ENCODE measurements at regions not wholly inside any gene's neighbourhood (a gene's known extent, or its start where the extent isn't known, plus 50 kb on each side); places are given as distances from the start of the nearest gene placed in this dataset.
"Not testable (repeated sequence)": the region's sequence is repeated elsewhere in the genome, so short reads cannot be mapped to it uniquely, and the experiment has no call there.

DNA sequence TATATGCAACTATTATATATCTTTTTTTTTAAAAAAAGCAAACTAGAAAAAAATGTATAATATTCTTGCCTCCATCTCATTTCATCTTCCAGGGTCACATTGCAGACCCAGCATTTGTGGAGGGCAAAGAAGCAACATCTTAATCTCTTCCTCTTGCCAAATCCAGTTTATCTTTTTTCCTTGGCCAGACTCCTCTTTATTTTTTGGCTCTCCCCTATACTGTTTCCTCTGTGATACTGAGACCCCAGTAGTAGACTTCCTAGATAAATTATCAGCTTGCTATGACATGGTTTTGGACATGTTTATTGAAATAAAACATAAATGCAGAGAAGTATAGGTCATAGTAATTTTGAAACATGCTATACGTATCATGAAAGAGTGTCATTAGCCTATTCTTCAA lies 303.8 kb upstream of the DDHD1 start:
- no peak for DNase-seq

DNA sequence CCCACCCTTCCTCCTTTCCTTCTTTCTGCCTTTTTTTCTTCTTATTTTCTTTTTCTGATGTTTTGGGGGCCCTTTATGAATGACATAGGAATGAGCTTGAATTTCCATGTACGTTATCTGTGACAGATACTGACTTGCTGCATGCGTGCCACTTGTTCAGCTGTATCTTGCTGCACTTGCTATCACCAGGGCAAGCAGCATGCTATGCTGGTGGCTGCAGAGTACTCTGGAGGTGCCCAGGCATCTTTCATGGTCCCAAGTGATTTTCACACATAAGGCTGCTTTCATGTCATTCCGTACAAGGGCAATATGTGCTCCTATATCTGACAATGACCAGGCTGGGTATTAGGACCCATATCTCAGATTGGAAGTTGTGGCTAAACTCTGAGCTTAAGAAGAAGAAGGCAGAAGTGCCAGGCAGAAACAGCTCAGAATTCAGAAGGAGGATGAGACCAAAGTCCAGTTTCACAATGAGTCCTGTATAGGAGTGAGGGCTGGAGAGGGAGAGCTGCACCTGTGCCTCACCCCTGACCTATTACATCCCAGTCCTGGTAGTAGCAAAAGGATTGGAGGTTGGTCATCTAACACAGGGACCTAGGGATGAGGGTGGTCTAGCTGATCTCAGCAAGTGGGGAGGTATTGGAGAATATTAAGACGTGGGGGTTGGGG lies 299.0 kb upstream of the DDHD1 start:
- DNase-seq, result no peak

DNA sequence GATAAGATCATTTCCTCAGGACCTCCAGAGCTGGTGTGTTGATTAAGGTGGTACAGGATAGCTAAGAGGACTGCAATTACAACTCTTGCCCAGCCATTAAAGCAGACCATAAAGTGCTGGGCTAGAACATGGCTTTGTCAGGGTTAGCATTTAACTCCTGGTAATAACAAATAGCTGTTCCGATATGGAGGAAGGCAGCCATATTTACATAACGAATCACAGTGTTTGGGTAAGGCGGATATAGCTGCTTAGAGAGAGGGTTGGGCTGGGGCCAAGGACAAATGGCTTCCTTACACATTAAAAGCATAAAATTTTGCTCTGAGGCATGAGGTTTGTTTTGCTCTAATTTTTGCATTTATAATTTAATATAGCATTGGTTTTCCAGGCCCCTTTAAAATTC lies 297.7 kb upstream of the DDHD1 start:
- no peak for DNase-seq

DNA sequence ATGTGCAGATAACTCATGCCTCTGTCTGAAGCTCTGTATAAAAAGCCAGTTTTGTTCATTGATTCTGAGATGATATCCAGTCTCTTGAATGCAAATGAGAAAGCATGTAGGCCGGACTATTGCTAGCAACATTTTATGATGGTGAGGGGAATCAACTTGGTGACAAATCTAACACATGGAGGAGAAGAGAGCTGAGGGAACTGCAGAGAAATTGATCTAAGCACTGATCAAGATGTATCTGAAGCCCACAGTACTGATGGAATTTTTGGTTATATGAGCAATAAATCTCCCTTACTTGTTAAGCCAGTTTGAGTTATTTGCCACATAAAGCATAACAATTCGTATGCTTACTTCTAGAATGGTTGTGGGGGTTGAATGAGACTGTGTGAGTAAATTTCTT lies 295.6 kb upstream of the DDHD1 start:
- DNase-seq, result no peak

DNA sequence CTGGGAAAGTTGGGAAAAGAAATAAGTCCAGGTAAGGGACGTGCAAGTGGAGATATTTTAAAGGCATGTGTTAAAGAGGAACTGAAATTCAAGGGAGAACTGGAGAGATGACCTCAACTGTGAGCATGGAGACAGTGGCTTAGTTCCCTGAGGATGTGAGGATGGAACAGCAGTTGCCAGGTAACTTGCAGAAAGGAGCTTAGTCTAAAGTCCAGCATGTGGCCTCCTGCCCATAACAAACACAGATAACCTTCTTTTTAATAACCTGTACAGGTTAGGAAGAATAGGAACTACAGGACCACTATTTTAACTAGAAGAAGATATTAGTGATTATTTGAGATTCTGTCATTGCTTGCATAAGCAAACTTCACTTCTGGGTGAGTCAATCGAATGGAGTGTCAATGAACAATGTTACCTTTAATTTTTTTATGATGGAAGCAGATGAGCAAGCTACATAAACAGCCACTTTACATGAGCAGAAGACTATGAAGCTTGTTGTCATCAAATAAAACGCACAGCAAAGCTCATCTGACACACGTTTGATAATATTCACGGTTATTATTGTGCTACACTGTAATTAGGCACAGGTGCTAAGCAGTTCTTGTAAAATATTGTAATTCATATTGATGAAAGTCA lies 291.7 kb upstream of the DDHD1 start:
- DNase-seq, result no peak

DNA sequence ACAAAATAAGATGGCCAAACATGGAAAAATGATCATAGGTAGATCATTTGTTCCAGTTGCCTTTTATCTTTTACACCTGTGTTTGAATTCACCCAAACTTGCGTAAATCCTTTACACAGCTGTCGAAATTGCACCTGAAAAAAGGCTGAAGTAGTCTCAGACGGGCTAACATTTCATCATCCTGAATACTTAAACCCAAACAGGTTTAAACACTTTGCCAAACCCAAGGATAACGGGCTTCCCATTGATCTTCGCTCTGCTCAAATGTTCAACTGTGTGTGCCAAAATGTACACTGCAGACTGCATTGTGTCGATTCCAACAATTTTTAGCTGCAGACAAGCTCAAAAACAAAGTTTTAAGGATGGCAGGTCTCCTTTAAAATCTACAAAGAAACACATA lies 288.7 kb upstream of the DDHD1 start:
- no peak for DNase-seq

DNA sequence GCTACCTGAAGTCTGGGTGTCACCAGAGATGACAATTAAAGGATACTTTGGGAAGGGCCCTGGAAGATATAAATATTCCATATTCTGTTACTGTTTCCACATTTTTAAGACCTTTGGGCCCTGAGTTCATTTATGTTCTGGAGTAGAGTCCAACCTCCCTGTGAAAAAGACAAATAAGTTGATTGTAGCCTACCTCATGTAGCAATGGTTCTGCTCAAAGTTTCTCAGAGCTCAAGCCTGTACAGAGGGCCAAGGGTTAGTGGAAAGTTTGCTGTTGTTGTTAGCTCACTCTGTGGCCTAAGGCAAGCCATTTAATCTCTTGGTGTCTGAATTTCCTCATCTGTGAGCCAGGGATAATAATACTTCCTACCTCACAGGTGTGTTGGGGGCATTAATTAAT lies 284.7 kb upstream of the DDHD1 start:
- no peak for DNase-seq

DNA sequence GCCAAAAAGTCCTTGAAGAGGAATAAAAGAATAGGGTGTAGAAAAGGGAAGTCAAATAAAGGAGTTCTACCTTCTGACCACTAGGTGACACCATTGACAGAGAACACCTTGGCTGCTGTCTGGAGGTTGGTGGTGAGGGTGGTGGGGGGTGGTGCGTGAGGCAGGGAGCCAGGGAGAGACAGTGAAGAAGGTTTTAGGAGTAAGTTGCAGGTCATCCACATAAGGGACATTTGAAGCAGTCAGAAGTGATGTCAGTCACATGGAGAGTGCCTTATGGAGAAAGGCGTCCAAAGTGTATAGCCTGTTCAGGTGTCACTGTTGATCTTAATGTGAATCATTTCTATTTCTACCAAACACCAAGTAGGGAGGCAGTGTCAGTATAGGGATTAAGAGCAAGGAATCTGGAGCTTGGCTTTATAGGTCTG lies 279.3 kb upstream of the DDHD1 start:
- DNase-seq, result peak; percentile 61

DNA sequence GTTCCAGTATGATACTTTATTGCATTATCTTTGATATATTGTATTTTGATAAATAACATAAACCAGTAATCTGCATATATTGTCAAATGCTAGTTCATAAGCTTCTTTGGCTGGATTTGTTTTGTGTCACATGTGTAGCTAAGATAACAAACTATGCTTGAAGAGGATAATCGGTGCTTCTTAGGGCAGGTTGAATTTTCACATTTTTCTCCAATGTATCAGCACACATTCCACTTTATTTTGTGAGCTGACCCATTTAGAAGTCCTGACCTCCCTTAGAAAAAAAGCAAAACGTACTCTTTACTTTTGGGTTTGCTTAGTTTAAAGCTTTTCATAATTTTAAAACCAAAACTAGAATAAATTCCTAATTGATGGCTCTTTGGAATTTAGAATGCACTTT lies 277.7 kb upstream of the DDHD1 start:
- DNase-seq, result no peak

DNA sequence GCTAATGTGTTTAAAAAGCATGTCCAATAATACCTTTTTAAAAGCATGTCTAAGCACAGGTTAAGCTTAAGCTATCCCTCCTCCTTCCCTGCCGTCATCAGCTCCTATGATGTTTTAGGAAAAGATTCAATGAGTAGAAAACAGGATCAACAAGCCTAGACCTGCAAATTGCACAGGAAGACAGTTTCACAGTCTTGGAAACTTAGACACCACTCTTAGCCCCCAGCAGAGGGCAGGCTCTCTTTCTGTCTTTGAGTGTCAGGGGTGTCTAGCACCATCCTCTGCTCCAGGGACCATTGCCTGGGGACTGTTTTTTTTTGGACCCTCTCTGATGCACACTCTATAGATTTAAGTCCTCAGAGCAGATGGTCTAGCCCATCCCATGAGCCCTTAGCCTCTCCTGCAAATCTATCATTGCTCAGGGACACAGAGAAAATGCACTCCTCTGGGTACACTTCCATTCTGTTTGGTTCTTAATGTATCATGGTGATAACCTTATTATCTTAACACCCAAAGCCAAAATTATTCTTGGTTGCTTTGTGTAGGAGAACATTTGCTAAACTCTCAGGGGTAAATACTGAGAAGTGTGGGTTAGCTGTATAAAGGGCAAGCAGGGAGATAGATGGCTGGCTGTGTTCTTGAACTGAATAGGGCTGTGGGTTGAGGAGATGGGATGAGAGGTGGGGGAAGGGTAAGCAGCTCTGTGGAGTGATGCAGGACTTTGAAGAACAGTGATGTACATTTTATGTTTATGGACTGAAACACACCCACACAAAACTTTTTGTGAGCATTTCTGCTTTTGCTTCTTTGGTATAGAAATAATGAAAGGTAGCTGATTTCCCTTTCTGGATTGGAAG lies 259.9 kb upstream of the DDHD1 start:
- DNase-seq, result peak; percentile 27

DNA sequence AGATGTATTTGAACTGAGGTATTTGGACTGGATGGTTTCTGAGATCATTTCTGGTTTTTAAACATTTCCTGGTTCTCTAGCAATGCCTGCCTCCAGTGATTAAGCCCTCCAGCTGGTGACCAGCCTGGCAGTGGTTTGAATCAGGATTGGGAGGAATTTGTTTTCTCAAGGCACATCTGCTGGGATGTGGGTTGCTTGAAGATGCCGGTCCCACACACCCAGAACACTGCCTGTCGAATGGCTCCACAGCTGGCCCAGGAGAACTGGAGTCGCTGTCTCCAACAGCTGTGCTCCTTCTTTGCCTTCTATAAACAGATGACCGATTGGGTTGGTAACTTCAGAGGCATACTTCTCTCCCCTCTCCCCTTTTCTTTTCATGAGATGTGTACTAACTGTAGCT lies 258.0 kb upstream of the DDHD1 start:
- no peak for DNase-seq

DNA sequence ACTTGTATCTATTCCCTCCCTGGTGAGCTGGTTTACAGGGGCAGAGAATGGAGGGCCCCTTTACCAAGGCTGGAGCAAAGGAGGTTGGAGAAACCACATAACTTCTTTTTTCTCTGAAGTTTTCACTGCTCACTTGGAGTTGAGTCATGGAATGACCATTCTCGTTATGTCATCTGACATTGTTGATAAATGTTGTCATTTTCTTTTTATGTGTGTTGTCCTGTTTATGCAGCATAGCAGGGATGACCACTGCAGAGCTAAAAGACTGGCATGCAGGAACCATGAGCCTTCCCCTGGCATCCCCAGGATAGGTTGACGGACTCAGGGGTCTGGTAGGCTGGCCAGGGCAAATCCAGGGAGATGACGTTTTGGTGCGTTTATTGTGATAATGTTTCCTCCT lies 256.8 kb upstream of the DDHD1 start:
- no peak for DNase-seq

DNA sequence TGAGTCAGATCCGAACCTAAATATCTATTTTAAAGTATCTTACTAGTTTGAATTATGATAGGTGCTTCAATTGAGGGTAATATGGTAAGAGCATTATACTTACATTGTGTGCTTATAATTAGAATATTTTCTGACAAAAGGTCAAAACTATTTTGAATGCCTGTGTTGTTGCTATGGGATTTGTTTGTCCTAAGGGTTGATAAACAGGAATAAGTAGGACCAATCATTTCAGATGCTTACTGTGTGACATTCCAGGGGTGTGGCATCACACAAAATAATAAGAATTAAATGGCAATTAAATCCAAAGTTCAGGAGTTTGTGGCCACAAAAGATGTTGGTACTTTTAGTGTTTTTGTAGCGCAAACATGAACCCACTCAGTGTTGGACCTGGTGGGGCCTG lies 256.2 kb upstream of the DDHD1 start:
- DNase-seq, result no peak

DNA sequence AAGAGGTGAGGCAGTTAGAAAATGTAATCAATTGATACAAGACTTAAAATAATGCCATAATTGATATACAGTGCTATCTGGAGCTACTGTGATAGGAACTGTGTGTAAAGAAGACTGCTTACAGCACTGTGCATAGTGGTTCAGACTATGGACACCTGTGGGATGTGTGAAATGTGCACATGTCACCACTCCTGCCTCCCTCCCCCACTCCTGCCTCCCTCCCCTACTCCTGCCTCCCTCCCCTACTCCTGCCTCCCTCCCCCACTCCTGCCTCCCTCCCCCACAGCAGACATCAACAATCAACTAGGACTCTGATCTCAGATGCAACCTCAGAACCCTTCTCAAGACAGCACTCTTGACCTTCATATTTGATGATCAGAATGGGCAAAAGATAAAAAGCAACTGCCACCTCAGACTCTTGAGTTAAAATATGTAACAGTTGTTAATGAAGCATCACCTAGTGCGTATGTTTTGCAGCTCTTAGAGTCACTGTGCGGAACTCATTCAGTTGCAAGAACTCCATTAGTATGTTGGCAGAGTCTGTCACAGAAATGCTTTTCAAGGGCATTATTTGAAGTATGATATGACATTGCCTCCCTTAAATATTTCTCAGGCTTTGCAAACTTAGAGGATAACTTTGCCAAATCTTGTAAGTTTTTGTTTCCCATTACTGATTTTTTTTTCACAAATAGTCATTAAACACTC lies 255.2 kb upstream of the DDHD1 start:
- DNase-seq, result no peak

DNA sequence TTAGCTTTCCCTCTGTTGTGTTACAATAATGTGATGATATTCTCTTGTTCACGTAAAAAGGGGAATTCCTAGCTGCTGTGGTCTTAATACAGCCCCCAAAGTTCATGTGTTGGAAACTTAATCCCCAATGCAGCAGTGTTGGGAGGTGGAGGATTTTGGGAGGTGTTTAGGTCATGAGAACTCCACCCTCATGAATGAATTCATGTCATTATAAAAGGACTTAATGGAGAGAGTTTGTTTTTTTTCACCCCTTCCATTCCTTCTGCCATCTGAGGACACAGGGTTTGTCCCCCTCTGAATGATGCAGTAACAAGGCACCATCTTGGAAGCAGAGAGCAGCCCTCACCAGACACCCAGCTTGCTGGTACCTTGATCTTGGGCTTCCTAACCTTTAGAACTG lies 253.4 kb upstream of the DDHD1 start:
- no peak for DNase-seq

DNA sequence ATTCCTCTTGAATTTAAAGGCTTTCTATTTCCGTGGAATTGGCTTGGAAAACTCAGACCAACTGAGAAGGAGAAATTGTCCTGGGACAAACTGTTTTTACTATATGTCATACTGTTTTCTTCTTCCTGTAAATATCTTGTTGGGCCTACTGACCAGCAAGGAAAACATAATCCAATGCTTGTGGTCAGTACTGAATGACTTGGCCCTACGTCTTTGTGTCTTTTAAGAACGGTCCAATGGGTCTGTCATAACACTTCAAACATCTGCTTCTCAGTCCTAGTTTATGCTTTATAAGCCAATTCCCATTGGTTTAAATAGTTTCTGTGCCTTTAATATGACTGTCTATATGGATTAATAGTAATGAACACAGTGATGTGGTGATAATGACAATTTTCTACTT lies 248.5 kb upstream of the DDHD1 start:
- DNase-seq, result no peak

DNA sequence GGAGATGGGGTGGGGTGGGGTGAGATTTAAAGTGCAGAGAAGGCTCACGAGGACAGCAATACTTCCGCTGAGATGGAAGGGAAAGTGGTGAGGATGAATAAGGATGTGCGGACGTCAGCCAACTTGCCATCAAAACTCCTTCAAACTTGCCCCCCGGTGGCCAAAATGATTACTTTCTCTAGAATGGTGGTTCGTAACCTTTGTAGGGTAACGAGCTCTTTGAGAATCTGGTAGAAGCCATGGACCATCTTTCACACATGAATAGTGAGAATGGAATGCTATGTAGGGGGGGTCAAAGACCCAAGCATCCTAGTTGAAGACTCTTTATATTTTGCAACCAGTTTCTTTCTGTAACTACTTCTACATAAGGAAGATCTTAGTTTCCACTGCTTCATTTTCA lies 245.9 kb upstream of the DDHD1 start:
- no peak for DNase-seq

DNA sequence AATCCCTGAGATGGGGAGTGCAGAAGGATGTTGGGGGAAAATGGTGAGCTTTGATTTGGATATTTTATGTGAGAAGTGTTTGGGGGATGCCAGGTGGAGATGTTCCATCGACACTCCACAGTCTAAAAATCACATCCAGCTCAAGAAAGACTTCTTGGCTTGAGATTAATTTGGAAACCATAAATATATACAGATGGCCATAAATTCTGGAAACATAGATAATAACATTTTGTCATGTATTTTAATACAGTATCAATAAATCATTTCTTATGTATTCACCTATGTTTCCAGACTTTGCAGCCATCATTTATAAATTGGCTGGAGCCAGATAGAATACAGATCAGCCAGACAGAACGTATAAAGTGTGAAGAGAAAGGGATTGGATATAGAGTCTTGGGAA lies 245.5 kb upstream of the DDHD1 start:
- DNase-seq, result no peak

DNA sequence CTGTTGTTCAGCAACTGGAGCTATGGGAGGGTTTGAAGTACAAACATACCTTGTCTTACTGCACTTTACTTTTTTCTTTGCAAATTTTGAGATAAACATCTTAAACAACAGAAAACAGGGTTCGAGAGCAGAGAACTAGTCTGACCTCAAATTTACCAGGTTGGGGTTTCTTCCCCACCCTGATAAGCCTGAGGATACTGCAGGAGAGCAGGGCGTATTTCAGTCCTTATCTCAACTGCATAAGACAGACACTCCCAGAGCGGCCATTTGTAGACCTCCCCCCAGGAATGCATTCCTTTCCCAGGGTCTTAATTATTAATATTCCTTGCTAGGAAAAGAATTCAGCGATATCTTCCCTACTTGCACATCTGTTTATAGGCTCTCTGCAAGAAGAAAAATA lies 242.1 kb upstream of the DDHD1 start:
- not testable (repeated sequence) for DNase-seq

DNA sequence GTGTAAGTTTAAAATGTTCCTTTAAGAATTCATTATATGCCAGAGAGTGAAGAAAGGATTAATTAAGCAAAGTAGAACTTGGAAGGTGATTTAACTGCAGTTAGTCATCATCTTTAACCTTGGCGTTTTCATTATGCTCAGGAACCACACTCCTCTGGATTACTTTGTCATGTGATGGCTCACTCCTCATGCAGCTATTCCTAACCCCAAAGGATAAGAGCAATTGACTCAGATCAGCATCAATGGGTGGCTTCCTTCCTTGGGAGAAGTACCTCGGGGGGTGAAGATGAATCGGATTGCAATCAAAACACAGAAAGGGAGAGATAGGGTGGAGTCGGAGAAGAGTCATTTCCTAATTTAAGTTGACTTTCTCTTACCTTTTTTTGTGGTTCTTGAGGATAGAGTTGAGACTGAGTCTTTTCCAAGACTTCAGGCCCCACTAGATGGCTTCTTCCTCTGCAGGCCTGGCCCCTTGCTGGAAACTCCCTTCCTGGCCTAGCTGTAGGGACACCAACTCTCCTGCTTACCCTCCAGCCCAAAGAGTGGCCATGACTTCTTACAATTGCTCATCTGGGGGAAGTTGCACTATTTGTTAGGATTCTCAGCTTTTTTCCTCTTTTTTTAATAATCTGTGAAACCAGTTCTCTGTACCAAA lies 238.6 kb upstream of the DDHD1 start:
- DNase-seq, result no peak

DNA sequence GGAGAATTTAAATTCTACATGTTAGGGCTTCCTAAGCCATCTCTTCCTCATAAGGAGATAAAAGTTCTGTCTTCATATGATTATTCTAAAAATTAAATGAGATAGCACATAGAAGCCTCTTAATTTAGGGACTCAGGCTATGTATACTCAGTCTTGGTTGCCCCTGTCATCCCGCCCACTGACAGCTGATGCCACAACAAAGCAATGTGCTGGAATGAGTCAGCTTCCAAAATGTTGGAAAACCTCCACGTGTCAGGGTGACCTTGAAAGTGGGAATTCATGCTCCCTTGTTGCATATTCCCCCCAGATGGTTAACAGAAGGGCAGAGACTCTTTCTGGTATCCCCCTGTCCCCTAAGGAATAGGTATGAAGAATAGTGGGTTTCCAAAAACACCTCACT lies 238.0 kb upstream of the DDHD1 start:
- DNase-seq, result no peak

DNA sequence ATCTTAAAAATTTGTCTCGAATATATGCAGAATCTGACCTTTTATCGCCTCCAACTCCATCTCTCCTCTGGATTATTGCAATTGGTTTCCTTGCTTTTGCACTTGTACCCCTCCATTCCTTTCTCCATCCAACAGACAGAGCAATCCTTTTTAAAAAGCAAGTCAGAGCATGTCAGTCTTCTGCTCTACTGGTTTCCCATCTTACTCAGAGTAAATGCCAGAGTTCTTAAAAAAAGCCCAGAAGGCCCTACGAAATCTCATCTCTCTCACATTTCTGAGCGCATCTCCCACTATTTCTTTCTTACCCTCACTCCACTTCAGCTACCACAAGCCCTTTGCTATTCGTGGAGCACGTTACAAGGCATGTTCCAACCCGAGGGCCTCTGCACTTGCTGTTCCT lies 236.9 kb upstream of the DDHD1 start:
- DNase-seq, result no peak

DNA sequence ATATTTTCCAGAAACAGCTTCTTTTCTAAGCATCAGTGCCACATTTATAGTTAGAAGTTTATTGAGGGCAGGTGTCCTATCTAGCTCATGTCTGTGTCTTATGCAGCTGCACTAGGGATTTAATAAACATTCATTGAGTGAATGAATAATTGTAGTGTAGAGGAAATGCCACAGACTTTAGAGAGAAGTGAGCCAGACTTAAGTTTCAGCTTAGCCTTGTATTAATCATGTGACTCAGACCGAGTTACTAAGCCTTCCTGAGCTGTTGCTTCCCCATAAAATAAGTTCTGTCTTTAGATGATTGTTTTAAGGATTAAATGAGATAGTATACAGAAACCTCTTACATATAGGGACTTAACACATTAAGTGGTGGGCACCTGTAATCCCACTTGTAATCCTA lies 236.1 kb upstream of the DDHD1 start:
- no peak for DNase-seq
